Activated effector memory CD4-positive, alpha-beta T cell treated with anti-CD3 and anti-CD28 coated beads, Interleukin-2, amount 50 U/mL, for 16 hours (primary cell): ENCODE measurements at regions not wholly inside any gene's neighbourhood (a gene's known extent, or its start where the extent isn't known, plus 50 kb on each side); places are given as distances from the start of the nearest gene placed in this dataset.
"Not testable (repeated sequence)": the region's sequence is repeated elsewhere in the genome, so short reads cannot be mapped to it uniquely, and the experiment has no call there.

Experiments used
- DNase-seq: peaks from one replicate; pipeline ENCODE4 v3.0.0-alpha.2; 2020

GRCh38 chr6:147674099-147674498 is 165.6 kb downstream of the SAMD5 start:
- no peak for DNase-seq

- DNase-seq, result no peak
These were observed 166.3 kb downstream of the SAMD5 start for GRCh38 chr6:147674794-147675193.

GRCh38 chr6:147675281-147675680 is 166.8 kb downstream of the SAMD5 start:
- DNase-seq, result no peak

DNA sequence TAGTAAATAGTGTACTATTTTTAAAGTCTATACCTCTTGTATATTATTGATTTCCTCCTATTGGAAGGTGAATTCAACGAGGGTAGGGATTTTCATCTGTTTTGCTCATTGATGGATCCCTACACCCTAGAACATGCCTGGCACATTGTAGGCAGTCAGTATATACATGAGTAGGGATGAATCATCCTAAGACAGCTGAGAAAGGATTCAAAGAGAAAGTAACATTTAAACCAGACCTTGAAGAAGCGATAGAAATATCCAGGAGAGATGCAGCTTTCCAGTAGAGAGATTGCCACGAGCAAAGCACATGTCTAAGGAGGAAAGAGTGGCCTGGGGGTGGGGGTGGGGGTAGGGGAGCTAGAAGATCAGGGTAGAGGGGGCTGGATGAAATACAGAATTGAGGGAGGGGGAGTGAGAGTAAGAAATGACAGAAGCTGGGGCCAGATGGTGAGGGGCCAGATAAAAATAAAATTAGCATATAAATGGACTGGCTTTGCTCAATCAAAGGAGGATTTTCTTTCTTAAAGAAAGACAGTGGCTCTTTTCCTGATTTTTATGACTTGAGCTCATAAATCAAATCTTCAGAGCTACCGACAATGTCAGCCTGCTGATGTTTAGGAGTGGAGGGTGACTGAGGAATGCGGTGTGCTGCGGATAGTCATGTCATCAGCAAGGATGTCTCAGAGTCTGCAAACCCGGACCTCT is 168.2 kb downstream of the SAMD5 start:
- no peak for DNase-seq

GRCh38 chr6:147677647-147678046 is 169.2 kb downstream of the SAMD5 start:
- DNase-seq, result no peak

GRCh38 chr6:147678253-147678652 is 169.8 kb downstream of the SAMD5 start:
- no peak for DNase-seq

- DNase-seq, result no peak
These were observed 176.4 kb downstream of the SAMD5 start for GRCh38 chr6:147684906-147685305.

DNA sequence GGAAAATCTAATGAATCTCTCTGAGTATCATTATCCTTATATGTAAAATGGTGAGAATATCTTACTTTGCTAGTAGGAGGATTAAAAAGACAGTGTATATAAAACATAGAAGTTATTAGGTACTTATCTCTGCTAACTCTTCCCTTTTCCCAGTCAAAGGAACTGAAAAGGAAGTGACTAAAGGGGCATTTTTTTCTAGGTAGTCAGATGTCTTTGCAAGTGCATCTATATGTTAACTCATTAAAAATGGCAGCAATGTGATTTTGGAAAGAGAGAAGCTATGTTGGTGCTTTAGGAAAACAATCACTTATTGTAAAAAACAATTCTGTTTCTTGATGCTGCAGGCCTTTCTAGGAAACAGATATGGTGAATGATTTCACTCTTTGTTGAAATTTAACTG is 180.9 kb downstream of the SAMD5 start:
- DNase-seq, result no peak

DNA sequence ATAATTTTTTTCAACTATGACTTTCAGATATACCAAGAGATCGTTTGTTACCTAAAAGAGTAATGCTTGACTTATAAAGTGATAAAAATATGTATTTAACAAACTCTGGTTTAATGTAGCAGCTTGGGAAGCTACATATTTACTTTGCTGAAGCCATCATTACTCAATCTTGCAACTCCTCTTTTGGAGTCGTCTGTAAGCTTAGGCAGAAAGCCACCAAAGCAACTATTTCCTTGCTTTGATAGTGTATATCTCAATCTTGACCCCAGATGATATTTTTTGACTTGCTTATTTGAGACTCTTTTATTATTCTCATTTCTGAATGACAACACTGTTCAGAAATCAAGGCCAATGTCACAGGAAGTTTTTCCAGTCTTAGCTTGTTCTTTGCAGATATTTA is 183.0 kb downstream of the SAMD5 start:
- DNase-seq, result no peak

DNA sequence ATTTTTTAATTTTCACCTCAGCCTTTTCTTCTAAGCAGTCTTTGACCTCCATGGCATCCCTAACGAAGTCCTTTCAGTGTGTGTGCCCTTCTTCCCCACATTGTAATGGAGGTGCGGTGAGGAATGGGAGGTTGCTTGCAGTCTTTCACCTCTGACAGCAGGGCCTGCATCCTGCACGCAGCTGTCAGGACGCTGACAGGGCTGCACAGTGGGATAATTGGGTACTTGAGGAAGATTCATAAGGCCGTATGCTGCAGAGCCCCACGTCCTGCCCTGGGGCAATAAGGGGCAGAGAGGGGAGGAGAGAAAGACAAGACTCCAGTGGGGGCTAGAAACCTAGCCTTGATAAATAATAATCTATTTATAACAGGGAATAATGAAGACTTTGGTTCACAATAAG is 184.7 kb downstream of the SAMD5 start:
- no peak for DNase-seq

DNA sequence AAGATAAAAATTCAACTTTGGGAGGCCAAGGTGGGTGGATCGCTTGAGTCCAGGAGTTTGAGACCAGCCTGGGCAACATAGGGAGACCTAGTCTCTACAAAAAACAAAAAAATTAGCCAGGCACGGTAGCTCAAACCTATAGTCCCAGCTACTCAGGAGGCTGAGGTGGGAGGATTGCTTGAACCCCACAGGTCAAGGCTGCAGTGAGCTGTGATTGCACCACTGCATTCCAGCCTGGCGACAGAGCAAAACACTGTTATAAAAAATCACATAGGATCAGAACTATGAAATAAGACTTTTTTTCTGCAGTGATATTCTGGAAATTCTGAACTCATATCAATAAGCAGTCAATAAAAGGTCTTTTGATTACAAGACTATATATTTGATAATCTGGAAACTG is 186.1 kb downstream of the SAMD5 start:
- DNase-seq, result not testable (repeated sequence)

DNA sequence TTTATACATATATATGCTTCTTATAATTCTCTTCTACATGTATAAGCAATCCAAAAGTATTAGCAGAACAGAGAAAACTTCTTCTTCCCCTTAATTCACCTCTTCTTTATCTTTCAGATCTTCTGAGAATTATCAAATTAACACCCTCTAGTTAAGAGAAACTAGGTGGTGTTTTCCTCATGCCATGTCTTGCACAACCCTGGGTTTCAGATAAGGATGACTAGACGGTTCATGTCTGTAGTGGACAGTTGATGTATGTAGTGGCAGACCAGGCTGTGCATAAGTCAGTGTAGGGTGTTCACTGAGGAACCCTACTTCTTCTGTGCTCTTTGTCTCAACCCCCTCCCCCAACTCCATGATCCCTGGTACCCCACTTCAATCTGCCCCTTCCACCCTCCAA is 187.3 kb downstream of the SAMD5 start:
- no peak for DNase-seq

- DNase-seq, result no peak
These were observed 190.7 kb downstream of the SAMD5 start for GRCh38 chr6:147699140-147699539.

GRCh38 chr6:147699637-147700036 is 191.1 kb downstream of the SAMD5 start:
- no peak for DNase-seq

DNA sequence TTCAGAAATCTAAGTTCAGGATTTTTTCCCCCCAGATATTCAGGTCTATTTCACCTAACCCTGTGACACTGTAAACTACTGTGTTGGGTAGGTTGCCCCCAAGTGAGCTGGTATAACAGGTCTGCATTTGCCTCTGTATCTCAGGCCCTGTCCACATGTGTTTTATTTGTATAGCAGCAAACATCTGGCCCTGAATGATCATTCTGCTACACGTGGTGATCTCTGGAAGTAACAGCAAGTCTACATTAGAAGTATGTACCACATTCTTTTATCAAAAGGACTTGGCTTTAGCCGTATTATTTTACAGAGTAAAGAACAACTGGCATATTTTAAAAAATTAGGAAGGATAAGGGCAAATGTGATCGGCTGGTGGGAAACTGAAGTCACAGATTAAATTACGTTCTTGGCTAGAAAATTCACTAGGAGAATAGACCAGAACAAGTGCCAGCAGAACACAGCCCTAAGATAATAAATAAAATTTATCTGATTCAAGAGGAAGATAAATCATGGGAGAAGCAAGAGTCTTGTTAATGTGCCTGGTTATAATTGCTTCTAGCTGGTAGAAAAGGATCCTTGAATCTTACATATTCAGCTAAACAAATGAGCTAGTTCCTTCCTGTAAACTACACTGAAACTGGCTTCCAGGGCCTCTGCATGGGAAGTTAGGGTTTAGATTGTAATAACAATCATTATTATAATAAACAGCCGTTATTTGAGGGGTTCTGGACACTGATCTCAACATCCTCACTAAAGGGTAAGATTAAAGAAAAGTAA is 192.1 kb downstream of the SAMD5 start:
- no peak for DNase-seq

DNA sequence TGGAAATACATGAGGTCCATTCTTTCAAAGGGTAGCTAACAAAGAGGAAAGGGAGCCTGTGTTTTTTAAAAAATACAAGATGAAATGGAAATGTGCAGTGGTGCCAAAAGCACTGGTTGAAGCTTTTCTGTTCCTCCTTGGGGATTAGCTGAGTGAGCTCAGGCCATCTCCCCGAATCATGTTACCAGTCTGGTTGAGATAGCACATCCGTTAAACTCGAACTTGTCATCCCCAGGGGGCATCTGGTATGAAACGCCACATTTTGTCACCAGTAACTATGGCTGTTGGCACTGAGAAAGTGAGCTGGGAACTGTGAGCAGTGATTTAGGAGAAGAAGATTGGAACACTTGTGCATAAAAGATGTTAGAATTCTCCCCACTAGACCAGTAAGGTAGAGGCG is 196.2 kb downstream of the SAMD5 start:
- DNase-seq, result no peak

DNA sequence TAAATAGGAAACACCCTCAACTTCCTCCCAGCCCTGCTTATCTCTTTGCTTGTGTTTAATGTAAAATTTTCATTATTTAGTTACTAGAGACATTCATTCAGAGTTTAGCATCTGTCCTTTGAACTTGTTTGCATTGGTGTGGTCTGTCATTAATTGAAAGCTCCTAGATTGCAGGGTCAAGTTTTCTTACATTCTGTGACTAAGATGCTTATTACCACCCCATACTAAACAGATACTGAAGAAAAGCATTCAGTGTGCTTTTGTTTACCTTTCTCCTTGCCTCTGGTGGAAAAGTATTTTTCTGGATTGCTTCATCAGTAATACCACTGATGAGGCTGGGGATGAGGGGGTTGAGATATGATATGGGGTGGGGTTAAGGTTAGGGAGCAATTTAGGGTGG is 199.0 kb downstream of the SAMD5 start:
- DNase-seq, result no peak

- DNase-seq, result no peak
These were observed 199.7 kb downstream of the SAMD5 start for GRCh38 chr6:147708170-147708569.

- DNase-seq, result no peak
These were observed 201.1 kb downstream of the SAMD5 start for GRCh38 chr6:147709396-147710272.

- DNase-seq, result no peak
These were observed 202.4 kb downstream of the SAMD5 start for GRCh38 chr6:147710890-147711289.

GRCh38 chr6:147711476-147711875 is 203.0 kb downstream of the SAMD5 start:
- no peak for DNase-seq

DNA sequence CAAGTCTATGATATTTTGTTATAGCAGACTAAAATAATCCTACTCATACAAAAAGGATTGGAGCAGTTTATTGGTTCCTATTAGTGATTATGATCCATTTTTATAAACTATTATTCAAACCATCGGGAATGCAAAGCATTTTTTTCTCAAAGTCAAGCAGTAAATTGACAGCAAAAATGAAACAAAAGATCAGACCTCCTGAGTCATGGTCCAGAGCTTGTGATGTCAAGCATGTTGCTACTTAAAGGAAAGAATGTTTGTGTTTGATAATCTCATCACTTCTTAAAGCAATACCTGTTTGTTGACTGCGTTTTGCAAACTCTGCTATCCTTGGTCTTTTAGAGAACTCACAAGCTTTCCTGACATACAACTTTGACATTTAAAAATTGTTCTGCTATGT is 204.4 kb downstream of the SAMD5 start:
- no peak for DNase-seq

DNA sequence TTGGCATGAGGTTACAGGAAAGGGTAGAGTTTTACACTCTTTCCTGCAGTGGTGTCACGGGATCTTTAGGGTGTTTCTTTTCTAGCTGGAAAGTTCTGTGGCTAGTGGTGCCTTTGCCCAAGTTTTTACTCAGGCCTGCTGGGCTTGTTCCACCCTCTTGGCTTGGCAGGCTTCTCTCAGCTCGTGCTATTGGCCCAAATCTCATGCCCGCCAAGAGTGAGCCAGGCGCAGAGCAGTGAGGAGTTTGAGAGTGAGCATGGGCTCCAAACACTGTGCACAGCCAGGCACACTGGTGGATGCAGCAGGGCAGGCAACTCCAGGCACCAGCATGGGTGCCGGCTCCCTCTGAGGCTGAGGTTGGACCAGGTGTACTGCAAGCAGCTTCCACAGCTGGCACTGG is 206.5 kb downstream of the SAMD5 start:
- DNase-seq, result no peak

DNA sequence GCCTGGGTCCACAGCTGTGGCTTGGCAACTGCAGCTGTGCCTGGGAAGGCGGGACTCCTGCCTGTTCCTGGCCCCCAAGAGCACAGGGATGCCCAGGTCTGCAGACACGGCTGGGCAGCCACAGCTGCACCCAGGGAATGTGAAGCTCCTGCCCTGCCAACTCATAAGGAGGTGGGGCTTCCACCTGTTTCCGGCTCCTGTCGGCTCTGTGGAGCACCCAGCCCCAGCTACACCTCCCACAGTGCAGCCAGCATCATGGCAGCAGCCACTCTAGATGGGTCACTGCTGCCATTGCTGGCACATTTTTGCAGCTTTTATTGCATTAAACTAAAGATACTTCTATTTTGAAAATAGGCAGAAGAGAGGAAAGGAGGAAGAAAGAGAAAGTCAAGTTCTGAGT is 207.9 kb downstream of the SAMD5 start:
- no peak for DNase-seq
